Neural progenitor cell (in vitro differentiated cells): ENCODE measurements at regions not wholly inside any gene's neighbourhood (a gene's known extent, or its start where the extent isn't known, plus 50 kb on each side); places are given as distances from the start of the nearest gene placed in this dataset.

Experiments
- DNase-seq: peaks from one replicate; pipeline ENCODE4 v3.0.0-alpha.2; 2016; ENCODE audit warnings: low spot score
- H2AFZ ChIP-seq: fragments of 200-600 bp; sonication (generic); replicated peaks from 2 replicates; pipeline ENCODE4 v1.6.1; 2016; ENCODE audit warnings: antibody characterized with exemption
- H3F3A ChIP-seq: fragments of 200-600 bp; sonication (generic); 2 replicates; pipeline ENCODE4 v1.6.1; 2016; ENCODE audit warnings: antibody characterized with exemption, low read depth
- H3K27ac ChIP-seq: fragments of 200-600 bp; sonication (generic); 2 replicates; pipeline ENCODE4 v1.5.1; 2016; ENCODE audit warnings: mild to moderate bottlenecking
- H3K27me3 ChIP-seq: fragments of 200-600 bp; sonication (generic); 2 replicates; pipeline ENCODE4 v1.6.1; 2016; ENCODE audit warnings: mild to moderate bottlenecking, moderate library complexity
- H3K36me3 ChIP-seq: fragments of 200-600 bp; sonication (generic); 2 replicates; pipeline ENCODE4 v1.5.1; 2016
- H3K4me1 ChIP-seq: fragments of 200-600 bp; sonication (generic); 2 replicates; pipeline ENCODE4 v1.6.1; 2016; ENCODE audit warnings: mixed run types
- H3K4me2 ChIP-seq: fragments of 200-600 bp; sonication (generic); 2 replicates; pipeline ENCODE4 v1.6.1; 2016
- H3K4me3 ChIP-seq: fragments of 200-600 bp; sonication (generic); 2 replicates; pipeline ENCODE4 v1.5.1; 2016
- H3K79me2 ChIP-seq: fragments of 200-600 bp; sonication (generic); 2 replicates; pipeline ENCODE4 v1.6.1; 2016; ENCODE audit warnings: low read depth
- H3K9ac ChIP-seq: fragments of 200-600 bp; sonication (generic); 2 replicates; pipeline ENCODE4 v1.6.1; 2016
- H3K9me3 ChIP-seq: fragments of 200-600 bp; sonication (generic); 2 replicates; pipeline ENCODE4 v1.5.1; 2016; ENCODE audit warnings: low read depth
- H4K20me1 ChIP-seq: fragments of 200-600 bp; sonication (generic); 2 replicates; pipeline ENCODE4 v1.6.1; 2016; ENCODE audit warnings: low read depth
- H3K27ac Mint-ChIP-seq: 3 replicates; pipeline ENCODE4 v1.8.0; 2021; ENCODE audit warnings: mixed read lengths
- H3K27me3 Mint-ChIP-seq: 2 replicates; pipeline ENCODE4 v1.8.0; 2022; ENCODE audit warnings: low read depth, mild to moderate bottlenecking, inconsistent platforms, moderate library complexity, mixed read lengths; ENCODE audit not compliant: insufficient read depth
- H3K36me3 Mint-ChIP-seq: 3 replicates; pipeline ENCODE4 v1.8.0; 2021; ENCODE audit warnings: mixed read lengths
- H3K4me1 Mint-ChIP-seq: 3 replicates; pipeline ENCODE4 v1.8.0; 2021; ENCODE audit warnings: mixed read lengths
- H3K4me3 Mint-ChIP-seq: 3 replicates; pipeline ENCODE4 v1.8.0; 2021; ENCODE audit warnings: mild to moderate bottlenecking, moderate library complexity, mixed read lengths
- H3K9me3 Mint-ChIP-seq: 3 replicates; pipeline ENCODE4 v1.8.0; 2020; ENCODE audit warnings: mixed read lengths
- CTCF ChIP-seq: fragments of 200-600 bp; sonication (generic); IDR thresholded peaks from 2 replicates; pipeline ENCODE4 v1.5.1; 2017; ENCODE audit warnings: antibody characterized with exemption, mild to moderate bottlenecking
- EZH2 ChIP-seq: fragments of 200-600 bp; sonication (generic); IDR thresholded peaks from 2 replicates; pipeline ENCODE4 v1.6.1; 2017; ENCODE audit warnings: antibody characterized with exemption, mild to moderate bottlenecking, moderate library complexity
- EZH2phosphoT487 ChIP-seq: fragments of 200-600 bp; sonication (generic); IDR thresholded peaks from 2 replicates; pipeline ENCODE4 v1.6.1; 2017; ENCODE audit warnings: antibody characterized with exemption

- H3K4me2 ChIP-seq: no peak overlapping the region
- no peak overlapping the region for H3K27ac ChIP-seq
- H3F3A ChIP-seq: no peaks in the 10 kb centered on the region
- H3K4me1 ChIP-seq: no peaks in the 10 kb centered on the region
- no peaks in the 10 kb centered on the region for H3K9me3 ChIP-seq
- no peaks in the 10 kb centered on the region for H3K79me2 ChIP-seq
- no peaks in the 10 kb centered on the region for H3K36me3 Mint-ChIP-seq
- peaks cover 2% of the 10 kb centered on the region for H3K27me3 Mint-ChIP-seq
- no peak overlapping the region for H3K9ac ChIP-seq
- no peak overlapping the region for H3K4me3 ChIP-seq
- no peaks in the 10 kb centered on the region for H4K20me1 ChIP-seq
- no peak overlapping the region for H3K27ac Mint-ChIP-seq
- no peaks in the 10 kb centered on the region for H3K36me3 ChIP-seq
- no peak overlapping the region for H3K4me3 Mint-ChIP-seq
- no peaks in the 10 kb centered on the region for H3K9me3 Mint-ChIP-seq
- no peak for DNase-seq
- TF ChIP-seq CTCF (no peak), EZH2phosphoT487 (no peak), EZH2 (no peak)
- H2AFZ ChIP-seq: no peak overlapping the region
- no peaks in the 10 kb centered on the region for H3K4me1 Mint-ChIP-seq
- no peaks in the 10 kb centered on the region for H3K27me3 ChIP-seq
Measured at GRCh38 chr2:65999796-66000195, 435.1 kb upstream of the MEIS1 start.

GRCh38 chr2:65999103-65999502 lies 435.8 kb upstream of the MEIS1 start:
- H3K4me3 ChIP-seq: no peak overlapping the region
- H3K36me3 Mint-ChIP-seq: no peaks in the 10 kb centered on the region
- H3K27ac Mint-ChIP-seq: no peak overlapping the region
- H3F3A ChIP-seq: no peaks in the 10 kb centered on the region
- H3K9me3 Mint-ChIP-seq: no peaks in the 10 kb centered on the region
- H4K20me1 ChIP-seq: no peaks in the 10 kb centered on the region
- no peaks in the 10 kb centered on the region for H3K36me3 ChIP-seq
- no peak overlapping the region for H3K4me3 Mint-ChIP-seq
- H3K9me3 ChIP-seq: no peaks in the 10 kb centered on the region
- no peak overlapping the region for H2AFZ ChIP-seq
- H3K4me1 ChIP-seq: no peaks in the 10 kb centered on the region
- no peak for DNase-seq
- H3K27me3 ChIP-seq: no peaks in the 10 kb centered on the region
- H3K27me3 Mint-ChIP-seq: peaks cover 2% of the 10 kb centered on the region
- H3K79me2 ChIP-seq: no peaks in the 10 kb centered on the region
- no peak overlapping the region for H3K27ac ChIP-seq
- TF ChIP-seq CTCF (no peak), EZH2 (no peak), EZH2phosphoT487 (no peak)
- H3K9ac ChIP-seq: no peak overlapping the region
- no peak overlapping the region for H3K4me2 ChIP-seq
- no peaks in the 10 kb centered on the region for H3K4me1 Mint-ChIP-seq

- Histone ChIP-seq H3K27ac (no peak overlapping the region), H3K4me3 (no peak overlapping the region), H3K79me2 (no peaks in the 10 kb centered on the region), H3K27me3 (no peaks in the 10 kb centered on the region), H4K20me1 (no peaks in the 10 kb centered on the region), H2AFZ (no peak overlapping the region), H3K36me3 (no peaks in the 10 kb centered on the region), H3K9ac (no peak overlapping the region), H3K4me1 (no peaks in the 10 kb centered on the region), H3F3A (no peaks in the 10 kb centered on the region), H3K4me2 (no peak overlapping the region), H3K9me3 (no peaks in the 10 kb centered on the region)
- Mint-ChIP-seq H3K27ac (no peak overlapping the region), H3K36me3 (no peaks in the 10 kb centered on the region), H3K4me1 (no peaks in the 10 kb centered on the region), H3K9me3 (no peaks in the 10 kb centered on the region), H3K27me3 (no peaks in the 10 kb centered on the region), H3K4me3 (no peak overlapping the region)
- TF ChIP-seq EZH2phosphoT487: no peak
- no peak for TF ChIP-seq EZH2
- TF ChIP-seq CTCF: no peak
- no peak for DNase-seq
Measured at GRCh38 chr2:65997961-65998360, 437.0 kb upstream of the MEIS1 start.

GRCh38 chr2:65992198-65992554 lies 442.7 kb upstream of the MEIS1 start:
- H3K4me2 ChIP-seq: no peak overlapping the region
- H3K4me1 Mint-ChIP-seq: peaks cover 4% of the 10 kb centered on the region
- no peaks in the 10 kb centered on the region for H3K79me2 ChIP-seq
- no peaks in the 10 kb centered on the region for H3F3A ChIP-seq
- no peaks in the 10 kb centered on the region for H3K4me1 ChIP-seq
- H3K36me3 ChIP-seq: no peaks in the 10 kb centered on the region
- H2AFZ ChIP-seq: no peak overlapping the region
- H3K9me3 ChIP-seq: no peaks in the 10 kb centered on the region
- no peaks in the 10 kb centered on the region for H3K27me3 ChIP-seq
- no peak overlapping the region for H3K4me3 Mint-ChIP-seq
- no peak overlapping the region for H3K27ac ChIP-seq
- DNase-seq: no peak
- H3K36me3 Mint-ChIP-seq: no peaks in the 10 kb centered on the region
- H3K4me3 ChIP-seq: no peak overlapping the region
- no peaks in the 10 kb centered on the region for H4K20me1 ChIP-seq
- no peak overlapping the region for H3K9ac ChIP-seq
- H3K27me3 Mint-ChIP-seq: peaks cover 4% of the 10 kb centered on the region
- peaks cover 7% of the 10 kb centered on the region for H3K9me3 Mint-ChIP-seq
- no peak for TF ChIP-seq EZH2
- no peak for TF ChIP-seq CTCF
- no peak for TF ChIP-seq EZH2phosphoT487
- no peak overlapping the region for H3K27ac Mint-ChIP-seq
